Activated CD4-positive, alpha-beta T cell treated with anti-CD3 and anti-CD28 coated beads, Interleukin-2, amount 10 ng/mL, durations not matched to agents 24 days and 14 days (primary cell): ENCODE measurements at regions not wholly inside any gene's neighbourhood (a gene's known extent, or its start where the extent isn't known, plus 50 kb on each side); places are given as distances from the start of the nearest gene placed in this dataset.
"Not testable (repeated sequence)": the region's sequence is repeated elsewhere in the genome, so short reads cannot be mapped to it uniquely, and the experiment has no call there.

Source experiments
- DNase-seq: peaks from one replicate; pipeline ENCODE4 v3.0.0; 2022
- H3K27ac Mint-ChIP-seq: one replicate; pipeline ENCODE4 v1.8.0; 2022; ENCODE audit warnings: mild to moderate bottlenecking, mixed read lengths
- H3K27me3 Mint-ChIP-seq: one replicate; pipeline ENCODE4 v1.8.0; 2022; ENCODE audit warnings: mixed read lengths
- H3K36me3 Mint-ChIP-seq: one replicate; pipeline ENCODE4 v1.8.0; 2022; ENCODE audit warnings: low read depth, mild to moderate bottlenecking, mixed read lengths
- H3K4me1 Mint-ChIP-seq: one replicate; pipeline ENCODE4 v1.8.0; 2021; ENCODE audit warnings: mixed read lengths
- H3K4me3 Mint-ChIP-seq: one replicate; pipeline ENCODE4 v1.8.0; 2022; ENCODE audit warnings: mild to moderate bottlenecking, moderate library complexity, mixed read lengths
- H3K9me3 Mint-ChIP-seq: one replicate; pipeline ENCODE4 v1.8.0; 2021; ENCODE audit warnings: mixed read lengths
- intact Hi-C: fragments of 100-400 bp; cut with micrococcal nuclease; formaldehyde crosslinking; loops from one replicate; pipeline ENCODE4 v1.15.1; 2023

DNA sequence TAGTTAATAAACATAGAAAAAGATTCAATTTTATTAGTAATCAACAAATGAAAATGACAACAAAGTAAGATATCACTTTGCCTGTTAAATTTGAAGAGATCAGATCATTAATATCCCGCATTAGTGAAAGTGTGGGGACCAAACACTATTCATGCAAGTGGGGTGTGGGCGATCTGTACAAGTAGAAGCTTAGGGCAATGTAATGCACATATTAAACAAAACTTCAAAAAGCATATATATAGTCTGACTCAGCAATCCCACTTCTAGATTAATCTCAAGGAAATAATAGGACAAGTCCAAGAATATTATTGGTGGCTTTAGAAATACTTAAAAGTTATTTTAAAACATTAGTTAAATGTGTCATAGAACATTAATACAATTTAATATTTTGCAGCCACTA, 188.5 kb downstream of the LRRC70 start:
- H3K9me3 Mint-ChIP-seq = no peaks in the 10 kb centered on the region
- no peaks in the 10 kb centered on the region for H3K36me3 Mint-ChIP-seq
- H3K4me3 Mint-ChIP-seq = no peak overlapping the region
- peaks cover 14% of the 10 kb centered on the region for H3K27me3 Mint-ChIP-seq
- H3K4me1 Mint-ChIP-seq = no peaks in the 10 kb centered on the region
- no peak for DNase-seq
- intact Hi-C loops = no loop called here
- H3K27ac Mint-ChIP-seq = no peak overlapping the region

GRCh38 chr5:62762503-62762902, 183.9 kb downstream of the LRRC70 start:
- DNase-seq = no peak
- Mint-ChIP-seq H3K4me1 (no peaks in the 10 kb centered on the region), H3K27me3 (peaks cover 9% of the 10 kb centered on the region)

DNA sequence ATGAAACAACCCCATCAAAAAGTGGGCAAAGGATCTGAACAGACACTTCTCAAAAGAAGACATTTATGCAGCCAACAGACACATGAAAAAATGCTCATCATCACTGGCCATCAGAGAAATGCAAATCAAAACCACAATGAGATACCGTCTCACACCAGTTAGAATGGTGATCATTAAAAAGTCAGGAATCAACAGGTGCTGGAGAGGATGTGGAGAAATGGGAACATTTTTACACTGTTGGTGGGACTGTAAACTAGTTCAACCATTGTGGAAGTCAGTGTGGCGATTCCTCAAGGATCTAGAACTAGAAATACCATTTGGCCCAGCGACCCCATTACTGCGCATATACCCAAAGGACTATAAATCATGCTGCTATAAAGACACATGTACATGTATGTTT, 179.1 kb downstream of the LRRC70 start:
- H3K9me3 Mint-ChIP-seq, H3K4me3 Mint-ChIP-seq, H3K27ac Mint-ChIP-seq: not testable (repeated sequence)

More at GRCh38 chr5:62762503-62762902, 183.9 kb downstream of the LRRC70 start:
- Mint-ChIP-seq H3K4me3 (no peak overlapping the region), H3K9me3 (no peaks in the 10 kb centered on the region), H3K36me3 (no peaks in the 10 kb centered on the region), H3K27ac (no peak overlapping the region)
- intact Hi-C loops = no loop called here

GRCh38 chr5:62752998-62753367, 174.4 kb downstream of the LRRC70 start:
- H3K27me3 Mint-ChIP-seq, H3K4me1 Mint-ChIP-seq, H3K36me3 Mint-ChIP-seq, intact Hi-C loops, DNase-seq, H3K27ac Mint-ChIP-seq, H3K9me3 Mint-ChIP-seq, H3K4me3 Mint-ChIP-seq: not testable (repeated sequence)

More for the DNA sequence above, 179.1 kb downstream of the LRRC70 start:
- DNase-seq, intact Hi-C loops, H3K4me1 Mint-ChIP-seq, H3K36me3 Mint-ChIP-seq: not testable (repeated sequence)
- H3K27me3 Mint-ChIP-seq = peaks cover 13% of the 10 kb centered on the region

- H3K4me3 Mint-ChIP-seq, H3K4me1 Mint-ChIP-seq, H3K36me3 Mint-ChIP-seq, intact Hi-C loops, H3K27me3 Mint-ChIP-seq, H3K9me3 Mint-ChIP-seq, DNase-seq, H3K27ac Mint-ChIP-seq: not testable (repeated sequence)
Observed at GRCh38 chr5:62752056-62752997, 173.7 kb downstream of the LRRC70 start.

- intact Hi-C loops = no loop called here
- H3K4me3 Mint-ChIP-seq = no peak overlapping the region
Observed at GRCh38 chr5:62742207-62742606, 163.6 kb downstream of the LRRC70 start.

GRCh38 chr5:62741761-62742160, 163.1 kb downstream of the LRRC70 start:
- H3K4me1 Mint-ChIP-seq = no peaks in the 10 kb centered on the region
- H3K4me3 Mint-ChIP-seq = no peak overlapping the region
- H3K27me3 Mint-ChIP-seq = peaks cover 7% of the 10 kb centered on the region
- no peaks in the 10 kb centered on the region for H3K36me3 Mint-ChIP-seq
- no peak for DNase-seq
- intact Hi-C loops = no loop called here
- H3K9me3 Mint-ChIP-seq = no peaks in the 10 kb centered on the region
- no peak overlapping the region for H3K27ac Mint-ChIP-seq

More at GRCh38 chr5:62742207-62742606, 163.6 kb downstream of the LRRC70 start:
- DNase-seq = no peak
- Mint-ChIP-seq H3K36me3 (no peaks in the 10 kb centered on the region), H3K27me3 (peaks cover 4% of the 10 kb centered on the region), H3K27ac (no peak overlapping the region), H3K4me1 (no peaks in the 10 kb centered on the region), H3K9me3 (no peaks in the 10 kb centered on the region)

DNA sequence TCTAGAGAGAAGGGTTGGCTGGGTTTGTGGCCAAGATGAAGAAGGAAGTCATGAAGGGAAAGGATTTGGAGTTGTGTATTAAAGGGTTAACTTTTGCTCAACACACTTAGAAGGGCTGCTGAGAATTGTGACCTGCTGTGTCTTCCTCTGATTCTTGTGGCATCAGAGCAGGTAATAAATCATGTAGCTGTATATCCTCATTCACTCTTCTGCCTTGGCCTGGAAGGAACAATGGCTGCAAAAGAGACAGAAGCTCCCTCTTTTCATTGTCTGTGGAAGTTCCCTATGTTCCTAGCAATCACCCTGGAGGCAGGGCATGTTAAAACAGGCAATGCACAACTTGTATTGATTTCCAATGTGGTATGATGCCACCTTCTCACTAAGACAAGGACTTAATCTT, 159.1 kb downstream of the LRRC70 start:
- Mint-ChIP-seq H3K27me3 (peaks cover 16% of the 10 kb centered on the region), H3K27ac (no peak overlapping the region), H3K4me1 (no peaks in the 10 kb centered on the region), H3K9me3 (peaks cover 10% of the 10 kb centered on the region), H3K36me3 (no peaks in the 10 kb centered on the region), H3K4me3 (no peak overlapping the region)
- intact Hi-C loops = no loop called here
- no peak for DNase-seq

GRCh38 chr5:62732677-62733121, 154.1 kb downstream of the LRRC70 start:
- Mint-ChIP-seq H3K36me3 (no peaks in the 10 kb centered on the region), H3K27ac (no peak overlapping the region), H3K4me3 (no peak overlapping the region), H3K9me3 (peaks cover 20% of the 10 kb centered on the region), H3K27me3 (peaks cover 19% of the 10 kb centered on the region), H3K4me1 (peaks cover 3% of the 10 kb centered on the region)
- no peak for DNase-seq
- intact Hi-C loops = no loop called here

DNA sequence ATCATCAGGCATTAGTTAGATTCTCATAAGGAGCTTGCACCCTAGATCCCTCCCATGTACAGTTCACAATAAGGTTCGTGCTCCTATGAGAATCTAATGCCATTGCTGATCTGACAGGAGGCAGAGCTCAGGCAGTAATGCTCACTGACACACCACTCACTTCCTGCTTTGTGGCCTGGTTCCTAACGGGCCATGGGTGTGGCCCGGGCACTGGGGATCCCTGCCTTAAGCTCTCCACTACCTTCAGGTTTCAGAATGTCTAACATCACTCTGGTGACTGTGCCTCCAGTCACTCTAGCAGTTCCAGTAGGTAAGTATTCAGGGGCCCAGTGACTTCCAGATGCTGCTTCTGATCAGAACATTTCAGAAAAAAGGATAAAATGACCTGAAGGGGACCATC, 152.4 kb downstream of the LRRC70 start:
- H3K27ac Mint-ChIP-seq = no peak overlapping the region
- no peak overlapping the region for H3K4me3 Mint-ChIP-seq
- H3K27me3 Mint-ChIP-seq = peaks cover 13% of the 10 kb centered on the region
- intact Hi-C loops = no loop called here
- peak; percentile 64 for DNase-seq
- no peaks in the 10 kb centered on the region for H3K36me3 Mint-ChIP-seq
- peaks cover 3% of the 10 kb centered on the region for H3K4me1 Mint-ChIP-seq
- peaks cover 20% of the 10 kb centered on the region for H3K9me3 Mint-ChIP-seq

DNA sequence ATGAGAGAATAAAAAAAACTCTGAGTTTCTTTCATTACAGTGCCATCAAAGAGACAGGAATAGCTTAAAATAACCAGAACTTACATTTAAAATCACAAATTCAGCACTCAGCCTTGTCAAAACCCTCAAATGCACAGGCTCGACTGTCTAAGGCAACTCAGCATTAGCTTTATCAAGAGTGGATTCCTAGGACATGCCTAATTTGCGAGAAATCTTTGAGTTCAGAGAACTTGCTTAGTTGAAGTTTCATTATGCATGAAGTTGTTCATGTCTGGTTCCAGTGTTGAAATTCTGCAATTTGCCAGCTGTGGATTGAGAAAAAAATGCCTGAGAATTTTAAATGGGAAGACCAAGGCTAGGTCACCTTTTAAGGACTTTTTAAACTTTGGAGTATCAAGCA, 151.1 kb downstream of the LRRC70 start:
- peaks cover 14% of the 10 kb centered on the region for H3K9me3 Mint-ChIP-seq
- H3K4me1 Mint-ChIP-seq = peaks cover 3% of the 10 kb centered on the region
- H3K27ac Mint-ChIP-seq = no peak overlapping the region
- DNase-seq = no peak
- peaks cover 6% of the 10 kb centered on the region for H3K27me3 Mint-ChIP-seq
- no peaks in the 10 kb centered on the region for H3K36me3 Mint-ChIP-seq
- no peak overlapping the region for H3K4me3 Mint-ChIP-seq
- intact Hi-C loops = no loop called here

GRCh38 chr5:62727861-62728260, 149.2 kb downstream of the LRRC70 start:
- Mint-ChIP-seq H3K27ac (no peak overlapping the region), H3K27me3 (peaks cover 8% of the 10 kb centered on the region), H3K4me1 (peaks cover 3% of the 10 kb centered on the region), H3K4me3 (no peak overlapping the region), H3K36me3 (no peaks in the 10 kb centered on the region), H3K9me3 (peaks cover 10% of the 10 kb centered on the region)
- intact Hi-C loops = no loop called here
- DNase-seq = no peak

DNA sequence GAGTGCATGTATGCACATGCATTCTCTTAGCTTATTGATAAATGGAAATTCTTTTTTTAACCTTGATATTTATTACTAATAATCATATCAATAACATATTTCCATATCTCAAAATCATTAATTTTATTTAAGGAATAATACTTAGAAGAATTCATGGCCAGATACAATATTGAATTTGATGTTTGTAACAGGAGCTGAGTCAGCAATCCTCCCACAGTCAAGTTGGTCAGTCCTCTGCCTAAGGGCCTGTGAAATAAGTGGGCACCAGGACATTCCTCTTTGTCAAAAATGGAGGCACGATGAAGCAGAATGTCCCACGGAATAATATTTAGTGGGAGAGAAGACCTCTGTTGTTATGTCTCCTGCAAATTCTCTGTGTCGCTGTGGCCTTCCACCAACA, 148.6 kb downstream of the LRRC70 start:
- Mint-ChIP-seq H3K9me3 (peaks cover 6% of the 10 kb centered on the region), H3K27ac (no peak overlapping the region), H3K27me3 (peaks cover 9% of the 10 kb centered on the region), H3K36me3 (no peaks in the 10 kb centered on the region), H3K4me1 (peaks cover 3% of the 10 kb centered on the region), H3K4me3 (no peak overlapping the region)
- no peak for DNase-seq
- intact Hi-C loops = no loop called here

GRCh38 chr5:62722360-62722759, 143.7 kb downstream of the LRRC70 start:
- intact Hi-C loops = no loop called here
- H3K27me3 Mint-ChIP-seq = peaks cover 27% of the 10 kb centered on the region
- no peaks in the 10 kb centered on the region for H3K4me1 Mint-ChIP-seq
- no peak for DNase-seq
- H3K4me3 Mint-ChIP-seq = no peak overlapping the region
- peaks cover 4% of the 10 kb centered on the region for H3K9me3 Mint-ChIP-seq
- H3K27ac Mint-ChIP-seq = no peak overlapping the region
- no peaks in the 10 kb centered on the region for H3K36me3 Mint-ChIP-seq
